ENCODE measurements at regions not wholly inside any gene's neighbourhood (a gene's known extent, or its start where the extent isn't known, plus 50 kb on each side); places are given as distances from the start of the nearest gene placed in this dataset.

GRCh38 chr4:100828364-100828763, 310.5 kb upstream of the EMCN start:
- H3K4ac ChIP-seq (ENCODE audit: low read depth, low read length) = no peak overlapping the region
- H3K4me1 Mint-ChIP-seq = peaks cover 9 to 11% of the 10 kb centered on the region in 2 experiments
- peaks cover 6 to 8% of the 10 kb centered on the region in 2 experiments; a peak in 4 of 5 replicates for H3K9me3 Mint-ChIP-seq
- H3K18ac ChIP-seq (ENCODE audit: insufficient read length, low read depth, low read length) = no peak overlapping the region
- no peaks in the 10 kb centered on the region for H4K20me1 ChIP-seq (ENCODE audit: control insufficient read depth, insufficient read depth, insufficient read length)
- no peak overlapping the region for H4K91ac ChIP-seq (ENCODE audit: insufficient read length, low read depth, low read length)
- no peaks in the 10 kb centered on the region; the same call in 1 of the 2 replicates for H3K27me3 Mint-ChIP-seq (ENCODE audit: low read depth)
- H3K23me2 ChIP-seq (ENCODE audit: insufficient read length, low read depth, low read length, poor library complexity, severe bottlenecking) = no peaks in the 10 kb centered on the region
- H2BK20ac ChIP-seq (ENCODE audit: low read depth, low read length, poor library complexity, severe bottlenecking) = no peak overlapping the region
- no peaks in the 10 kb centered on the region for H3K9me3 ChIP-seq (ENCODE audit: control insufficient read depth, low read depth, low read length)
- H3K79me1 ChIP-seq (ENCODE audit: insufficient read depth, low read depth, low read length, poor library complexity, severe bottlenecking) = no peaks in the 10 kb centered on the region
- no CpG with 5 or more reads among the region's 3 CpGs for WGBS (ENCODE audit: extremely low coverage, insufficient read length, low lambda C conversion rate)
- no peak overlapping the region for H3T11ph ChIP-seq (ENCODE audit: low read length)
- H2BK12ac ChIP-seq (ENCODE audit: insufficient read length, low read depth, low read length) = no peak overlapping the region
- H3K27ac ChIP-seq (ENCODE audit: insufficient read length, low read depth, low read length) = no peak overlapping the region
- no peak overlapping the region for H4K8ac ChIP-seq (replicated peaks; ENCODE audit: insufficient read length, low read depth, low read length)
- no peak overlapping the region for H2BK15ac ChIP-seq (ENCODE audit: low read depth, low read length)
- no peak overlapping the region for H3K14ac ChIP-seq (ENCODE audit: insufficient read depth, low read length)
- H3K36me3 Mint-ChIP-seq (ENCODE audit: insufficient read depth in 1 of 3, low read depth in 3 of 3) = peaks cover 0 to 17% (median 0%) of the 10 kb centered on the region in 3 experiments; a peak in 2 of 7 replicates
- H3K9ac ChIP-seq (ENCODE audit: extremely low read depth, insufficient read length, low read length) = no peak overlapping the region
- no peak overlapping the region for H4K5ac ChIP-seq (ENCODE audit: insufficient read length, low read depth, low read length)
- H3K27me3 ChIP-seq (ENCODE audit: insufficient read depth, low read length) = no peaks in the 10 kb centered on the region
- no peak overlapping the region for H3K23ac ChIP-seq (ENCODE audit: insufficient read length, low read depth, low read length)
- H2AFZ ChIP-seq (ENCODE audit: low read length) = no peak overlapping the region
- H3K79me2 ChIP-seq (ENCODE audit: insufficient read depth, low read length) = no peaks in the 10 kb centered on the region
- H3K27ac Mint-ChIP-seq = no peak overlapping the region
- peaks cover 7% of the 10 kb centered on the region for H3K4me1 ChIP-seq (ENCODE audit: insufficient read depth, low read length)
- H3K4me3 Mint-ChIP-seq = no peak overlapping the region
- no peak for TF ChIP-seq CTCF (conservative IDR thresholded peaks at IDR 0.05)
- H2BK5ac ChIP-seq (ENCODE audit: insufficient read length, low read length) = no peak overlapping the region
- H3K4me2 ChIP-seq (ENCODE audit: insufficient read depth, insufficient read length, low read length) = no peak overlapping the region
- no peak overlapping the region for H2AK5ac ChIP-seq (ENCODE audit: insufficient read length, low read length)
- H3K56ac ChIP-seq (ENCODE audit: insufficient read length, low read depth, low read length) = no peak overlapping the region
- DNase-seq = no peak
- H2BK120ac ChIP-seq (ENCODE audit: low read depth, low read length, poor library complexity, severe bottlenecking) = no peak overlapping the region

Measured in H9 (cell line).